ENCODE measurements at regions not wholly inside any gene's neighbourhood (a gene's known extent, or its start where the extent isn't known, plus 50 kb on each side); places are given as distances from the start of the nearest gene placed in this dataset.

- no peak for TF ChIP-seq CTCF (IDR thresholded peaks at IDR 0.05; ENCODE audit: insufficient read depth, low read depth, low read length)
- H3K36me3 ChIP-seq (ENCODE audit: control insufficient read depth, insufficient read depth, low read length): no peaks in the 10 kb centered on the region
- H3K4me3 ChIP-seq (ENCODE audit: low read depth, low read length): no peak overlapping the region
- POLR2A ChIA-PET: no interaction called here
- CTCF ChIA-PET: interaction anchor here (1.0 kb wide), 1 partner anchor 11 kb away, joined by 4 read pairs; no protein-coding TSS in a partner anchor
- H3K27me3 ChIP-seq (ENCODE audit: control insufficient read depth, insufficient read depth, low read length): no peaks in the 10 kb centered on the region
- DNase-seq (ENCODE audit: low read depth): no peak
Measured at GRCh38 chr13:103200118-103200885, 134.1 kb upstream of the SLC10A2 start.

GRCh38 chr13:103199380-103200088, 133.3 kb upstream of the SLC10A2 start:
- POLR2A ChIA-PET: no interaction called here
- Histone ChIP-seq H3K36me3 (ENCODE audit: control insufficient read depth, insufficient read depth, low read length) (no peaks in the 10 kb centered on the region), H3K4me3 (ENCODE audit: low read depth, low read length) (no peak overlapping the region), H3K27me3 (ENCODE audit: control insufficient read depth, insufficient read depth, low read length) (no peaks in the 10 kb centered on the region)
- TF ChIP-seq CTCF (IDR thresholded peaks at IDR 0.05; ENCODE audit: insufficient read depth, low read depth, low read length): no peak
- CTCF ChIA-PET: interaction anchor here (1.0 kb wide), 1 partner anchor 10 kb away, joined by 4 read pairs; no protein-coding TSS in a partner anchor
- DNase-seq (ENCODE audit: low read depth): no peak

- TF ChIP-seq CTCF (IDR thresholded peaks at IDR 0.05; ENCODE audit: insufficient read depth, low read depth, low read length): no peak
- ChIA-PET CTCF (interaction anchor here (0.7 kb wide), 1 partner anchor 10 kb away, joined by 3 read pairs; no protein-coding TSS in a partner anchor), POLR2A (no interaction called here)
- no peak for DNase-seq (ENCODE audit: low read depth)
- H3K4me3 ChIP-seq (ENCODE audit: low read depth, low read length): no peak overlapping the region
- no peaks in the 10 kb centered on the region for H3K36me3 ChIP-seq (ENCODE audit: control insufficient read depth, insufficient read depth, low read length)
- H3K27me3 ChIP-seq (ENCODE audit: control insufficient read depth, insufficient read depth, low read length): no peaks in the 10 kb centered on the region
Measured at GRCh38 chr13:103196356-103196755, 130.1 kb upstream of the SLC10A2 start.

GRCh38 chr13:103195762-103196161, 129.5 kb upstream of the SLC10A2 start:
- TF ChIP-seq CTCF (IDR thresholded peaks at IDR 0.05; ENCODE audit: insufficient read depth, low read depth, low read length): no peak

GRCh38 chr13:103194871-103195270, 128.7 kb upstream of the SLC10A2 start:
- ChIA-PET POLR2A (no interaction called here), CTCF (no interaction called here)
- no peak overlapping the region for H3K4me3 ChIP-seq (ENCODE audit: low read depth, low read length)
- no peak for TF ChIP-seq CTCF (IDR thresholded peaks at IDR 0.05; ENCODE audit: insufficient read depth, low read depth, low read length)
- H3K36me3 ChIP-seq (ENCODE audit: control insufficient read depth, insufficient read depth, low read length): no peaks in the 10 kb centered on the region
- no peak for DNase-seq (ENCODE audit: low read depth)
- no peaks in the 10 kb centered on the region for H3K27me3 ChIP-seq (ENCODE audit: control insufficient read depth, insufficient read depth, low read length)

More at GRCh38 chr13:103195762-103196161, 129.5 kb upstream of the SLC10A2 start:
- Histone ChIP-seq H3K4me3 (ENCODE audit: low read depth, low read length) (no peak overlapping the region), H3K27me3 (ENCODE audit: control insufficient read depth, insufficient read depth, low read length) (no peaks in the 10 kb centered on the region), H3K36me3 (ENCODE audit: control insufficient read depth, insufficient read depth, low read length) (no peaks in the 10 kb centered on the region)
- ChIA-PET POLR2A (no interaction called here), CTCF (interaction anchor here (0.7 kb wide), 1 partner anchor 11 kb away, joined by 3 read pairs; no protein-coding TSS in a partner anchor)
- no peak for DNase-seq (ENCODE audit: low read depth)

Measured in BJ (cell line).